K562 (cell line): ENCODE measurements at regions not wholly inside any gene's neighbourhood (a gene's known extent, or its start where the extent isn't known, plus 50 kb on each side); places are given as distances from the start of the nearest gene placed in this dataset.

Source experiments
- ATAC-seq: fragments of 200-7000 bp; cut with Tn5 transposase; 3 replicates; pipeline ENCODE4 v1.9.1; 2020; ENCODE audit warnings: moderate library complexity
- BruUV-seq: library from RNA; stranded (reverse); fragments of 400-500 nt; replicated peaks from 2 replicates; lab custom pipeline; 2021; lab: Mats Ljungman, UMichigan
- CTCF ChIA-PET: fragments of 300-600 bp; formaldehyde crosslinking; extraction: SDS; loops from one replicate; lab custom pipeline; 2021; ENCODE audit warnings: low intra/inter-chr PET ratio; lab: Yijun Ruan, JAX
- POLR2A ChIA-PET: fragments of 300-600, 350-650 bp; sonication (Branson Sonifier 250); formaldehyde crosslinking; extraction: SDS; loops from one replicate; lab custom pipeline; 2021; ENCODE audit warnings: antibody characterized with exemption, inconsistent platforms; lab: Yijun Ruan, JAX
- DNase-seq, 4 experiments: peaks; one replicate each; pipeline versions ENCODE4 v3.0.0 to v3.0.0-alpha.2; 2011 to 2018; ENCODE audit warnings: low spot score in 3 of 4, mixed read lengths in 3 of 4; ENCODE audit errors: extremely low read depth in 1 of 4
- FAIRE-seq: peaks from 2 replicates; lab custom pipeline; 2011; peaks lifted over from hg19 to GRCh38; lab: Jason Lieb, UNC
- H2AFZ ChIP-seq: 2 replicates; pipeline ENCODE4 v1.6.0; 2011; ENCODE audit warnings: low read depth, low read length, control low read depth, inconsistent platforms
- H3K27ac ChIP-seq: fragments of 200-600 bp; 3 replicates; pipeline ENCODE4 v1.8.0; 2011; ENCODE audit warnings: low read depth, mild to moderate bottlenecking, control low read depth, inconsistent platforms, low read length, moderate library complexity, mixed read lengths; ENCODE audit errors: extremely low read depth
- H3K27me3 ChIP-seq, 2 experiments: fragments of 300-600 bp in 1 of 2; 2 replicates in 1 of 2; 3 replicates in 1 of 2; pipeline versions ENCODE4 v1.6.0 to v1.8.0; 2011; ENCODE audit warnings: inconsistent platforms in 2 of 2, low read length in 2 of 2, mild to moderate bottlenecking in 1 of 2, mixed read lengths in 1 of 2, moderate library complexity in 1 of 2; ENCODE audit not compliant: control insufficient read depth in 2 of 2, insufficient read depth in 2 of 2
- H3K36me3 ChIP-seq: fragments of 300-600 bp; 3 replicates; pipeline ENCODE4 v1.8.0; 2011; ENCODE audit warnings: mild to moderate bottlenecking, low read length, inconsistent platforms; ENCODE audit not compliant: control insufficient read depth, insufficient read depth
- H3K4me1 ChIP-seq, 2 experiments: fragments of 200-600 bp in 1 of 2; replicated peaks in 1 of 2; 2 replicates in 1 of 2; 3 replicates in 1 of 2; pipeline versions ENCODE4 v1.5.1 to v1.8.0; 2011; ENCODE audit warnings: inconsistent platforms in 2 of 2, low read length in 2 of 2, mild to moderate bottlenecking in 1 of 2, mixed read lengths in 1 of 2, moderate library complexity in 1 of 2; ENCODE audit not compliant: control insufficient read depth in 2 of 2, insufficient read depth in 2 of 2
- H3K4me2 ChIP-seq: 2 replicates; pipeline ENCODE4 v1.6.1; 2011; ENCODE audit warnings: low read length, control low read depth, inconsistent platforms, mixed read lengths; ENCODE audit not compliant: insufficient read depth
- H3K4me3 ChIP-seq: fragments of 200-600 bp; sonication (generic), shearing (Covaris generic); 2 replicates; pipeline ENCODE4 v1.5.1; 2016; ENCODE audit warnings: control low read depth, inconsistent platforms
- H3K79me2 ChIP-seq: fragments of 200-600 bp; 3 replicates; pipeline ENCODE4 v1.8.0; 2011; ENCODE audit warnings: low read length, inconsistent platforms; ENCODE audit not compliant: control insufficient read depth, insufficient read depth
- H3K9ac ChIP-seq, 2 experiments: 2 replicates each; pipeline versions ENCODE4 v1.6.0 to v1.6.1; 2011; ENCODE audit warnings: low read depth in 2 of 2, low read length in 2 of 2, control low read depth in 1 of 2, inconsistent platforms in 1 of 2, mild to moderate bottlenecking in 1 of 2, mixed read lengths in 1 of 2; ENCODE audit not compliant: insufficient read depth in 1 of 2
- H3K9me1 ChIP-seq: one replicate; pipeline ENCODE4 v1.6.0; 2011; ENCODE audit warnings: inconsistent platforms, mild to moderate bottlenecking, low read length, moderate library complexity; ENCODE audit not compliant: control insufficient read depth, insufficient read depth
- H3K9me3 ChIP-seq: replicated peaks from 2 replicates; pipeline ENCODE4 v1.5.1; 2011; ENCODE audit warnings: low read depth, low read length, inconsistent platforms; ENCODE audit not compliant: control insufficient read depth, insufficient read depth
- H4K20me1 ChIP-seq: replicated peaks from 2 replicates; pipeline ENCODE4 v1.6.1; 2011; ENCODE audit warnings: low read length, inconsistent platforms, mixed read lengths; ENCODE audit not compliant: control insufficient read depth, insufficient read depth
- HLTF ChIP-seq: fragments of 450-650 bp; IDR thresholded peaks from 2 replicates; pipeline ENCODE4 v1.6.1; 2016
- HMG20A ChIP-seq: fragments of 450-650 bp; formaldehyde crosslinking; conservative IDR thresholded peaks from 2 replicates; pipeline ENCODE4 v1.4.0; 2020; ENCODE audit warnings: mild to moderate bottlenecking, mixed read lengths
- RCOR1 ChIP-seq, 2 experiments: IDR thresholded peaks; 2 replicates each; pipeline ENCODE4 v1.6.1; 2012; ENCODE audit warnings: low read depth in 2 of 2, low read length in 2 of 2, borderline replicate concordance in 1 of 2, improper control_type of control experiment in 1 of 2
- ZNF778 ChIP-seq: fragments of 450-650 bp; formaldehyde crosslinking; IDR thresholded peaks from 2 replicates; pipeline ENCODE4 v1.4.0; 2020; ENCODE audit warnings: mild to moderate bottlenecking, moderate library complexity
- WGBS: fragments of 100-300 bp; shearing (Covaris generic); methylation state at CpG from one replicate; pipeline ENCODE4 v1.1.6; 2016; ENCODE audit warnings: low coverage, mixed read lengths; ENCODE audit not compliant: insufficient coverage; ENCODE audit errors: missing lambda C conversion rate; 5-methylcytosine and 5-hydroxymethylcytosine counted together
- in situ Hi-C: fragments of 300-500 bp; cut with MboI; formaldehyde crosslinking; loops from 4 replicates; pipeline ENCODE4 v1.15.0; 2018; ENCODE audit warnings: inconsistent platforms, mixed read lengths
- intact Hi-C: fragments of 100-400 bp; cut with micrococcal nuclease; formaldehyde crosslinking; loops from 2 replicates; pipeline ENCODE4 v1.14.2; 2022

- CTCF ChIA-PET, result no interaction called here
- no peak for FAIRE-seq
- H3K27ac ChIP-seq, result no peak overlapping the region
- TF ChIP-seq HMG20A (CRISPR knock-in tag), result no peak
- no peak for TF ChIP-seq ZNF778 (CRISPR knock-in tag)
- TF ChIP-seq HLTF, result no peak
- TF ChIP-seq, all 486 proteins: peak for 0
- no TSS peak for BruUV-seq
- H3K79me2 ChIP-seq, result no peaks in the 10 kb centered on the region
- H3K9me3 ChIP-seq, result no peaks in the 10 kb centered on the region
- no peak overlapping the region for H2AFZ ChIP-seq
- WGBS, result 0% methylated on average over 15 of the region's 17 CpGs
- H3K36me3 ChIP-seq, result no peaks in the 10 kb centered on the region
- no peak overlapping the region for H3K4me2 ChIP-seq
- POLR2A ChIA-PET, result no interaction called here
- H3K9ac ChIP-seq, result no peak overlapping the region
- H3K4me1 ChIP-seq, result no peaks in the 10 kb centered on the region
- in situ Hi-C loops (no loop called here), intact Hi-C loops (no loop called here)
- H3K9me1 ChIP-seq, result no peaks in the 10 kb centered on the region
- no peak for ATAC-seq
- no peak for DNase-seq
- no peak overlapping the region for H3K4me3 ChIP-seq
- H3K27me3 ChIP-seq, result peaks cover 0 to 12% of the 10 kb centered on the region in 2 experiments; a peak in 1 of 5 replicates
- no peaks in the 10 kb centered on the region for H4K20me1 ChIP-seq
These were observed 499.2 kb upstream of the CDH4 start for GRCh38 chr20:60752741-60753420.

- Histone ChIP-seq H3K27ac (no peak overlapping the region), H3K9ac (no peak overlapping the region), H3K4me3 (no peak overlapping the region), H3K9me1 (no peaks in the 10 kb centered on the region), H3K79me2 (no peaks in the 10 kb centered on the region), H3K4me2 (no peak overlapping the region), H3K4me1 (no peaks in the 10 kb centered on the region), H4K20me1 (no peaks in the 10 kb centered on the region), H3K9me3 (no peaks in the 10 kb centered on the region), H2AFZ (no peak overlapping the region), H3K27me3 (peaks cover 0 to 3% of the 10 kb centered on the region in 2 experiments; a peak in 1 of 5 replicates), H3K36me3 (no peaks in the 10 kb centered on the region)
- POLR2A ChIA-PET, result no interaction called here
- ATAC-seq (no peak), FAIRE-seq (no peak), DNase-seq (no peak)
- CTCF ChIA-PET, result no interaction called here
- BruUV-seq, result no TSS peak
- in situ Hi-C loops, result no loop called here
- TF ChIP-seq RCOR1 (IDR thresholded peaks at IDR 0.05; ENCODE audit: borderline replicate concordance in 1 of 2, low read depth in 2 of 2, low read length in 2 of 2), result no peak
- intact Hi-C loops, result no loop called here
- WGBS, result 0% methylated on average over 4 of the region's 4 CpGs
These were observed 497.2 kb upstream of the CDH4 start for GRCh38 chr20:60754856-60755255.
